GM18498 (cell line): ENCODE measurements at regions not wholly inside any gene's neighbourhood (a gene's known extent, or its start where the extent isn't known, plus 50 kb on each side); places are given as distances from the start of the nearest gene placed in this dataset.

ENCODE experiments used
- ATAC-seq: cut with Tn5 transposase; IDR thresholded peaks from one replicate; pipeline ENCODE4 v1.9.1; 2021; ENCODE audit warnings: mild to moderate bottlenecking, moderate library complexity; ENCODE audit not compliant: unreplicated experiment

DNA sequence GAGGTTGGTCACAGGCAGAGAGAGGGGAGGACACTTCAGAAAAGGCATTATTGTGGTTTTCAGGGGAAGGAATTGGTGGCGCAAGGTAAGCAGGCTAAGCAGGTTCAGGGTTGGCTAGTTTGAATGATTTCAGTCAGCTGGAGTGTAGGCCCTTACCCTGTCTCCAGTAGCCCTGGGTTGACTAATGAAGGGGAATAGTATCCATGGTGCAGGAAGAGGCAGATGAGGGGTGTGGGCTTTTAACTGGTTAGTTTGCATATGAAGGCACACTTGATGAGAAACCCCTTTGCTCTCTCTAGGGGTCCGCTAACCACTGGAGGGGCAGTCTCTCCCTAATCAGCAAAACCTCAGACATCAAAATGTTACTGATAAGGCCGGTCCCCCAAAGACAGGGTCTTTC lies 249.7 kb downstream of the AASDHPPT start:
- ATAC-seq, result no peak

DNA sequence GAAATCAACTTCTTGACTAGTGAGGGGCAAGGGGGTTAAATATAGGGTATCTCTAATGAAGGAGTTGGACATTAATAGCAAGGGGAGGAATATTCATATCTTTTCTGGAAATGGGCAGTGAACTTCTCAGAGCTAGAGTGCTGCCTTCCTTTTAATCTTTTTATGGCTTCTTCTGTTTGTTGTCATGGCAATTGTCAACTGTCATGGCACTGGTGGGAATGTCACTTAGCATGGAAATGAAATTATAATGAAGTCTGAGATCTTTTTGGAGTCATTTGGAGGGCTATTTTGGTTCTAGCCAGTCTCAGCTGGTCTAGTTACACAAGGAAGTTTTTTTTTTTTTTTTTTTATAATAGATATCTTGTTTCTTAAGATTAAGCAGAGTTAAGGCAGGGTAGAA lies 250.2 kb downstream of the AASDHPPT start:
- ATAC-seq, result no peak

DNA sequence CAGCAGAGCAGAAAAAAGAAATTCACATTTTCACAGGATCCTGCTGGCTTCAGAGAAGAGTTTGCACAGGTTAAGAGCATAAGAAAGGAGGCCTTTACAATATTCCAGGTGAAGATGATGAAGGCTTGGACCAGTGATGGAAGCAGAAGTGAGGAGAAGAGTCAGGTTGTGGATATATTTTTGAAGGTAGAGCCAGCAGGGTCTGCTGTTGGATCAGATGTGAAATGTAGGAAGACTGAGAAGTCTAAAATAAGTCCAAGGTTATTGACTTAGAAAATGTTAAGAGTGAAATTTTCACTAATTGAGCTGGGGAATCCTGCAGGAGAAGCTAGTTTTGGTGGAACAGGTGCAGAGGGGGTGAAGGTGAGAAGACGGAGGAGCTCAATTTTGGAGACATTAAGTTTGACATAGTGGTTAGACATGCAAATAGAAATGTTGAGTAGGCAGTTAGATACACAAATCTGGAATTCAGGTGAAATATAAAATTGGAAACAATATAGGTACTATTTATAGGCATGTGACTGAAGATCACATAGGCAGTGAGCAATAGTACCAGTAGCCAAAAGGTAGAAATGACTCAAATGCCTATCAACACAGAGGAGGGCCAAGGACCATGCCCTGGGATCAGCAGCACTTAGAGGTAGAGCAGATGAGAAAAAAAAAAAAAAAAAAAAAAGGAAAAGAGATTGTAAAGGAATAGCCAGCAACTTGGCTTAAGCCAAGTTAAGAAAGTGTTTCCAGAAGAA lies 252.0 kb downstream of the AASDHPPT start:
- ATAC-seq, result no peak

DNA sequence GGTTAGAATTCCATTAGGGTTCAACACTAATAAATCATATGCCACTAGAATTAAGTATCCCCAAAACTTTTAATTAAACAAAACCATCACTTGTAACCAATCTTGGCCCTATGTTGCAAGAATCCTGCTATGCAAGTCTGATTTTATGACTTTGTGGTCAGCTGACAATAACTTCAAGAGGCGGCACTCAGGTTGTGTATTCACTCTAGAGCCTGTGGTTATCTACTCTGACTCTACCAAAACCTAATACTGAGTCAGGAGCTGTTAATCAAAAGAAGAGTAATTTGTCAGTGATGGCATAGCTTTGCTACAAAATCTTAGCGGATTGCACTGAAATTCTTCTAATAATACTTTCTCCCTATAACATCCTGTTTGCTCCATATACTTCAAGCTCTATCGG lies 253.7 kb downstream of the AASDHPPT start:
- no peak for ATAC-seq

DNA sequence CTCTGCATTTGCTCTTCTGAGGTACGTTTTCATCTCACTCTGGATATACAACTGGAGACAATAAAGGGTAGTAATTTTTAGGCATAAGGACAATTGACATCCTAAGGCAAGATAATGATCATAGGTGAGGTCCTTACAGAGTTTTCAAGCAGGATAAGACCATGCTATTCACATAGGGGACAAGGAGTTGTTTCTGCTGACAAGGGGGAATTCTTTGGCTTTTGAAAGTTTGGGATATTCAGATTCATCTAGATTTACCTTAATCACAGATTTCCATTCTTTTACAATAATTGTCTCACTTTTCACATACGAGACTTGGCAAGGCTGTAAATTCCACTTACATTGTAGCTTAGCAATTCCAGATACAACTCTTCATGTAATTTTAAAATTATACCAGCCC lies 256.2 kb downstream of the AASDHPPT start:
- ATAC-seq, result no peak

DNA sequence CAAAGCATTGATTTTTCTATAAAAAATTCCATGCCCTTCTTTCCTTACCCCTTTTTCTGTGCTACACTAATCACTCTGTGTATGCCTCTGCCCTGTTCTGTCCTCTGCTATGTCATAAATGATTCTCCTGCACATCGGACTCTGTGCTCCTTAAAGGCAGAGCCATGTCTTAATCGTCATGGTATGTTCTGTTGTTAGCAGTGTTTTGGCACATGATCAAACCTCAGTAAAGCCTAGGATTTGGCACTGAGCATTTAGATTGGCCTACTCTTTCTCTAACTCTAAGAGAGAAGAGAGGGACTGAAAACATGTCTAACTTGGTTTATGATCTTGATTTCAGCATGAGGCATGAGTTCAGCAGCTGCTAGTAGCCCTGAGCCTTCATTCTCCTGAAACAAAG lies 266.9 kb downstream of the AASDHPPT start:
- ATAC-seq, result no peak

DNA sequence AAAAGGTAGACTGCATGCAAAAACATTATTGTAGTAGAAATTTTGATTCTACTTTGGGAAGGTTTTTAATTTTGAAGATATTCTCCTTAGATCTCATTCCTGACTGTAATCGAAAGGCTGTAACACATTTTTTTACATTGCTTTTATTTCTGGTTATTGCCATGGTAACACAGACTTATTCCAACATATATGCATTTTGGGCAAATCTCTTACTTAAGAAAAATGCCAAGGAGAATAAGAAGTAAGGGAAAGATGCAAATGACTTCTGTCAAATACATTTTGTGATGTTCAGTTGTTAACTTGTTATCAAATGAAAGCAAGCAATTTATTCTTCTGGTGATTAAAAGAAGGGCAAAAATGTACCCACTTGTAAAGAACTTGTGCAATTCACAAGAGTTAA lies 267.5 kb downstream of the AASDHPPT start:
- no peak for ATAC-seq

DNA sequence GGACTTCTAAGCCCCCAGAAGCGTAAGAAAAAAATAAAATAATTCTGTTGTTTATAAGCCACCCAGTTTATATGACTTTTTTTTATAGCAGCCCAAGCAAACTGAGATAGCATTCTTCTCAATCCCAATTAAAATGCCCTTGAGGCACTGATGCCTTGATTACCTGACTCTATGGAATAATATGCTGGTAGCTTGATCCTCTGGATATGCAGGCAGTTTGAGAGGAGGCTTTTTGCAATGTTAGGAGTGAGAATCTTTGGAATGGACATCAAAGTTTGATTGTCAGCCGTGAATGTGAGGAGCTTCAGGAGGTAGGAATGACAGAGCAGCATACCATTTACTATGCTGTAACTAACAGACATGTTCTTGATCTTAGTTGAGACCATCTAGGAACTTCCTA lies 275.6 kb downstream of the AASDHPPT start:
- no peak for ATAC-seq

DNA sequence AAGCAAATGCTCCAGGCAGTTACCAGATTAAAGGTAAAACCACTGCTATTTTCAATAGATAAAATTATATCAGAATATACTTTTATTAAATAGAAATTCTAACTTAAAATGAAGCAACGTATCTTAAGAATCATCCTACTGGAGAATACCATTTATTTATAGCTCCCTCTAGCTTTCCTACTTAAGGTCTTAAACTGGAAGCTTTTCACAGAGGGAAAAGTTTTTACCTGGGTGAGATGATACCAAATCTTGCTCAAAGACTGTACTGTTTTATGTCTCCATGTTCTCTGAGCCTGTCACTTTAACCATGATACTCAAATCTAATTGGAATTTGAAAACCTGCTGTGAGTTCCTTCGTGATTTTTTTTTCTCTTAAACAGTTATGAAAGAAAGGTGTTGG lies 291.8 kb downstream of the AASDHPPT start:
- ATAC-seq, result no peak

DNA sequence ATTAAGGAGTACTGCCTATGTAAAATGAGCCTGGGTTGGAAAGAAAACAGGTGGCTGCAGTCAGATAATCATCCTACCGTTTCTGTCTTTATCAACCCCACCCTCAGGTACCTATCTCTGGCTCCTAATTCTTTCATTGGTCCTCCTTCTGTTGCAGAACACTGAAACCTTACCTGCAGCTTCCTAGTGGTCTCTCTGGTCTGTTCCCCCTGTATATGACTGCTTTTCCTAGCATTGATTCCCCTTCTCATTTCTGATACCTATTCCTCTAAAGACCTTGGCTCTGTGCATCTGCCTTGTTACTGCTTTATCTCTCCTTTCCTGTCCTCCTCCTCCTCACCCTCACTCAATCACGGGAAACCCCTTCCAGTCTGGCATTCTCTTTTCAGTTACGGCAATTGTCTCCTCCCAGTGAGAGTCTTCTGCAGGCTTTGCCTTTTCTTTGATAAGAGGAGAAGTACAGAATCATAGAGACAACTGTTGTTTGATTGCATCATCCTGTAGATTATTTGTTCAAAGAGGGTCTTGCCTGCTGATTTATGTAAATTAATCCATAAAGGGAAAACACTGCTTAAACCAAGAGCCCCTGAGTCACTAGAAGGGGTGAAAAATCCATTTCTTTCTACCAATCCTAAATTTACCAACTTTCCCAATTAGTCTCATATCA lies 301.2 kb downstream of the AASDHPPT start:
- ATAC-seq, result no peak

DNA sequence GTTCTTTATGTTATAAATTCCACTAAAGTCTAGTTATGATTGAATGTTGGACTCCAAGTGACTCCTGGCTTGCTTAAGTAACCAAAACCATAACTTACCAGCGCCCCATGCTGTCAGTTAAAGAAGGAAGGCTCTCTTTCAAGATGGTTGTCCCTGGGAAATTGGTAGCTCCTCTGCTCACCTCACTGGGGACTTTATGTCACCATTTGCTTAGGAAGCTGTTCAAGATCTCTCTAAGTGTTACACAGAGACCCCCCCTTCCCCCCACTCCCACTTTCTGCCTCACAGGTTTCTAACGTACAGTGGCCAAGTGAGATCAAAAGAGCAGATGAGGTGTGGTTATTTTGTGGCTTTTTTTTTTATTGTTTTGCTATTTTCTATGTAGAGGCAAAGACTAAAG lies 301.8 kb downstream of the AASDHPPT start:
- ATAC-seq, result no peak

DNA sequence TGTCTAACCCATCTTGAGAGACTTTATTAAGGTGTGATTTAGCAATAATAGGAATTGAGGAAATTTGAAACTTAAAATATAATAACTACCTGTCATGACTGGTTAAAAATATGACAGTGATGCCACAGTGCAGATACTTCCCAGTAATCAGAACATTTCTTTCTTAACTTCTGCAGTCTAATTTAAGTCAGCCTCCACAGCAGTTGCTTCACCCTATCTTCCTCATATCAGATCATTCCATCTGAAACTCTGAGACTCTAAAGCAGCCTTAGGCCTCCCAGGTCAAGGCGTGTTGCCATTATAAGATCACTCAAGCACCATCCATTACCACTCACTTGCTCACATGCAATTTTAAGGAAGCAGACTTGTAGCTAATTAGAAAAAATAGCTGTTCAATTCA lies 302.2 kb downstream of the AASDHPPT start:
- ATAC-seq, result no peak

DNA sequence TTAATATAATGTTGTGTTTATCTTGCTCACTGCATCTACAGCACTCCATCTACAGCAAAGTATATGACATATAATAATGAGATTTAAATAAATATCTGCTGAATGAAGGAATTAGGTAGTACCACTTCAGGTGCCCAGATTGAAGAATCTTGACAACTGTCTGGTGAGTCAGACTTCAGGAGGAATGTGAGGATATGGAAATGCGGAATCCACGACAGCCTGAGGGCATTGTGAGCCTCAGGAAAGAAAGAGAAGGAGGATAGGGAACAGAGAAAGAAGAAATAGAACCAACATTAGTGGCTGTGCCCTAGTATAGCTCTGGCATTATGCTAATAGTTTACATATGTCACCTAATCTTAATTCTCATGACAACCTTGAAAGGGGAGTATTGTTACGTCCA lies 304.4 kb downstream of the AASDHPPT start:
- no peak for ATAC-seq

DNA sequence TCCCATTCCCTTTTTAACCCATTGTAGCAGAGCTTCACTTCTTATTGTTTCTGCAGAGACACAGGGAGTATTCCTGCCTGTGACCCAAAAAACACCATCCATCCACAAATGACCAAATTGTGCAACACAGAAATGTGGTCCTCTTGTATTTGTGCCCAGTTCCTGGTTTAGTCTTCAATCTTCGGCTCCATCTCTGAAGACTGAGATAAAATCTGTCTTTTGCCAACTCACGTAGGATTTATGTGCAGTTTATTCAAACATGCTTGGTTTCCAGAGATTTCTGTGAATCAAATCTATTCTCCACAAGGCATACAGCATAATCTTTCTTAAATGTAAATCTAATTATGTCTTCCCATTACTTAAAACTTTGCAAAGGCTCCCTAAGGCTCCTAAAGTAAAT lies 307.0 kb downstream of the AASDHPPT start:
- no peak for ATAC-seq

DNA sequence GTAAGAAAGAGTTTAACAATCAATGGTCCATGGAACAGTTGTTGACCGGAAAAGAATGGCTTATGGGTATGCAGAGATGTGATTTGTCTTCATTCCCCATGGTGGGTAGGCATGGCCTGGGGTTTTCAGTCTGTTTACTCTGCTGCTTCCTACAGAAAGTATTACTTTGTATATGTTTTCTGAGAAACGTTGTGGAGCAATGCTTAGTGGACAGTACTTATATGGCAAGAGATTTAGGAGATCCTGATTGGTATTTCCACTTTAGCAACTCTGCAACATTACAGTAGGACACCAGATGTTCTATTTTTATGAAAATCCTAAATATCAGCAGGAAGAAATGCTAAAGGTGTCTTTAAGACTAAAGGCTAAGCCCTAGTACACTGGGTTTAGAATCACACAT lies 309.1 kb downstream of the AASDHPPT start:
- ATAC-seq, result no peak

DNA sequence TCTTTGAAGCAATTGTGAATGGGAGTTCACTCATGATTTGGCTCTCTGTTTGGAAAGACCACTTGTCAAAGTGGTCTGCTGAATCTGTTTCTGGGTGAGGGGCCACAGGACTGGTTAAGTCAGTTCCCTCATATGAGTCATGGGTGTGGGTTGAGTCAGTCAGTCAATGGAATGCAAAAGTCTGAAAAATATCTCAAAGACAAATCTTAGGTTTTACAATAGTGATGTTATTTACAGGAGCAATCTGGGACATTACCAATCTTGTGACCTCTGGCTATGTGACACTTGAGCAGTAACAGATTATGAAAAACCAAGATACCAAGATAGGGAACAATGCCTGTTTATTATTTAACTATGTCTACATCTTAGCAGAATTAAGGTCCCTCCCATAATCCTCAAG lies 311.6 kb downstream of the AASDHPPT start:
- no peak for ATAC-seq

DNA sequence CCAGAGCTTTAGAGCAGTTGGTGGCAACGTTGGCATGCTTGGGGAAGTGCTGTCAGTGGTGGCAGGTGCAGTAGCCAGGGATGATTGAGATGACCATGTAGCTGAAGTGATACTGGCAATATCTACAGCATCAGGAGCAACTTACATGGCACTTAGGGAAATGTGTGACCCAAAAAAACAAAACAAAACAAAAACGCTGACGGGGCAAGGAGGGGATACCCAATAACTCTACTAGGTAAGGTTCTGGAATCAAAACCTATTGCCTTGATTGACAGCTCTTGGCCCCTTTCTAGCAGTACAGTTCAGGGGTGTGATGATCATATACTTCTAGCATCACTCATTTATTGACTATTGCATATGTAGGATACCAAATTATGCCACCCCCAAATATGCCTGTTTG lies 312.6 kb downstream of the AASDHPPT start:
- no peak for ATAC-seq

DNA sequence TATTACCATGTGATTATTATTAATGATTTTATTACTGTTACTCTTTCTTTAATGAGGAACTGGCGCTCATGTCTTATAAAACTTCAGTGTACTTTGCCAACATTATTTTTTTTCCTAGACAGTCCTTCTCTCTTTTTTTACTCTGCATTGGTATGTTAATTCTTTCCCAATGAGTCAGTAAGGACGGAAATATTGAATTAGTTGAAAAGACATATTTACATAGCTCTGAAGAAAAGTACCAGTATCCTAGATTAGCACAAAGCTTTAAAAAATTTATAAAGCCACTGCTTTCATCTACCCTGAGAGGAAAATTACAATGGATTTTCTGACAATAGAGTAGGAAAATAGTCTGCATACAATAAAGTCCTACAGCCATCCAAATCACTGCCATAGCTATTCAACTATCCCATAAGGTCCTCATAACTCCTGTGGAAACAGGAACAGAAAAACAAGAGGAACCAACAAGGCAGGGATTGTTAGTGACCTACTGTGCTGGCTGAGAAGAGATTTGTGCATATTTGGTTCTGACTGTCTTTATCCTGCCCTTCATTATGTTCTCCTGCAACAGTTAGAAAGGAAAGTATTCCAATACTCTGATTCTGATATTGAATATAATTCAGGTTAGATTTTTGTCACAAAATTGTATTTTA lies 314.4 kb downstream of the AASDHPPT start:
- ATAC-seq, result no peak

DNA sequence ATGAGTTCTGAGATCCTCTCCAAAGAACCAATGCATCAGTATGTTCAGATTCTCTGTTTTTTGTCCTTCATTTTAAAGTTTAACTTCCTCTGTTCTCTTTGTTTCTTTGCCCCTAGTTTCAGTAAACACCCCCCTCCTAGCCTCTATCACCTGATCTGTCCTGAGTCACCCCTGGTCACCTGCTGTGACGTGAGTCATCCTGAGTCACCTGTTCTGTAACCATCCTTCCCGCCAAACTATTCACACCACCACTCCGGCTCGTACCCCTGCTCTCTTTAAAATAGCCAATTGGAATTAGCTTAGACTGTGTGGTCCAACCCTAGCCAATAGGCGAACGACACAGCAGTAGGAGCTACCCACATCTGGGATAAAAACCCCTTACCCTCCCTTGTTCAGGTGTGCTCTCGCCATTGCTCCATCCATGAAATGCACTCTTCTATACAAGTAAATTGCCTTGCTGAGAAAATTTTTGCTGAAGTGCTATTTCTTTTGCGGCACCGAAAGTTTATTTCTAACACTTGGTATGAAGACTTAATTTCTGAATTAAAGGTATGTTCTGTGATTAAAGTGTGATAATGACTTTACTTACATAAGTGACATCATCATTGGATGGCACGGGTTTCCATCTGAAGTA lies 318.4 kb downstream of the AASDHPPT start:
- no peak for ATAC-seq

DNA sequence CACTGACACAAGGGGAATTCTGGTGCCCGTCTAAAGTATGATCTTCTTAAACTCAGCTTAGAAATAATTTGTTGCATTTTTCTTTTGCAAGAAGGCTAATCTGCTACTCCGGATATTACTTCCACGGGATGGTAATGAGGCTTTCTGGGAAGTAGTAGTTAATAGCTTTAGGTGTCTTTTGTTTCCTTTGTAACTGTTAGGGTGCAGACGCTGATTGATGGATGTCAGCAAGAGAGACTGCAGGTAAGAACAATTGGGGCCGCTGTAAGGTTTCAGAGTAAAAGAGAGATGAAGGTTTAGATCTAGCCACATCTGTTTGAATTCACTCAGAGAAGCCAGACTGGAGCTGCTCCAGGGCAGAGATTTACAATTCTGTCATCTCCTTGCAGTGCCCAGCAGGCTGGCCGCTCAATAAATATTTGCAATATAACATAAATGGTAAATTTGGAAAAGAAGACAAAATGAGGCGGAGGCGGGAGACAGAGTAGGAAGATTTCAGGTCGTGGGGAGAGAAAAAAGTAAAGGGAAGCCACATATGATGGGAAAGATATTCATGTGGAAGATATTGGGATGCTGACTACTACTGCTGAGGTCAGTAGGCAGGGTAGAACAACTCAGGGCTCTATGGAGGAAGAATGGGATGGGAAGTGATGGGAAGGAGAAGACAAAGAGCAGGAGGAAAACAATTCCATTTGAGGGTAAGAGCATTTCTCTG lies 320.5 kb downstream of the AASDHPPT start:
- ATAC-seq, result no peak

DNA sequence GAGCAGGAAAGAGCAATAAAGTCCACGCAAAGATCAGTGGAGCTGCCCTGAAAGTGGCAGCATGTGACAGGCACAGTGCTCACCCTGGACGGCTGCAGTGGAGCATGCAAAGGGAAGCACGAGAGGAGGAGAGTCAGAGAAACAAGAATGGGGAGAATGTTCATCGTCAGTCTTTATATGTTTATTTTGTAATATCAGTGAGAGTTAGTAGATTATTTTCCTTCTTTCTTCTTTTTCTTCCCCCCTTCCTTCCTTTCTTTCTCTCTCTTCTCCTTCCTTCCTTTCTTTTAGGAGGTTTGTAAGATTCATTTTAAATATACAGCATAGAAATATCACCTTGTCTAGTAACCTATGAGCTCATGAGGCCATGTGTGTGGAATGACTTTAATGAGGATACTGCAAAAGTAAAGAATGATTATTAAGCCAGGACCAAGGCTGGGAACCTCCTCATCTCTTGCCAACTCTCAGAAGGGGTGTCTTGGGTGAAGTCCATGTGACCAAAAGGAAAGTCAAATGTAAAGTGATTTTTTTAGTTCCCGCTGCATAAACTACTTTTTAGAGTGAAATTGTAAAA lies 321.1 kb downstream of the AASDHPPT start:
- ATAC-seq, result no peak
